Muscle layer of duodenum (tissue), 2 donors: ENCODE measurements at regions not wholly inside any gene's neighbourhood (a gene's known extent, or its start where the extent isn't known, plus 50 kb on each side); places are given as distances from the start of the nearest gene placed in this dataset.
"Not testable (repeated sequence)": the region's sequence is repeated elsewhere in the genome, so short reads cannot be mapped to it uniquely, and the experiment has no call there.

Experiments used
- H3K27ac ChIP-seq: one replicate; pipeline ENCODE4 v1.7.0; 2013; ENCODE audit warnings: mild to moderate bottlenecking, low read length
- H3K27me3 ChIP-seq: one replicate; pipeline ENCODE4 v1.7.0; 2013; ENCODE audit warnings: low read depth, mild to moderate bottlenecking, control low read depth, low read length
- H3K36me3 ChIP-seq, 2 donors: one replicate each; pipeline ENCODE4 v1.7.0; 2013; ENCODE audit warnings: low read length in 2 of 2, control low read depth in 1 of 2, mild to moderate bottlenecking in 1 of 2; ENCODE audit not compliant: insufficient read depth in 2 of 2, control insufficient read depth in 1 of 2
- H3K4me1 ChIP-seq, 2 donors: one replicate each; pipeline ENCODE4 v1.7.0; 2013; ENCODE audit warnings: low read length in 2 of 2, mild to moderate bottlenecking in 2 of 2, control low read depth in 1 of 2, moderate library complexity in 1 of 2; ENCODE audit not compliant: insufficient read depth in 2 of 2, control insufficient read depth in 1 of 2
- H3K4me3 ChIP-seq, 2 donors: one replicate each; pipeline ENCODE4 v1.7.0; 2013; ENCODE audit warnings: low read length in 2 of 2, low read depth in 1 of 2, mild to moderate bottlenecking in 1 of 2
- H3K9me3 ChIP-seq, 2 donors: one replicate each; pipeline ENCODE4 v1.7.0; 2013; ENCODE audit warnings: low read length in 2 of 2, control low read depth in 1 of 2, mild to moderate bottlenecking in 1 of 2; ENCODE audit not compliant: control insufficient read depth in 1 of 2
- donor health status: healthy.

- no peaks in the 10 kb centered on the region for H3K9me3 ChIP-seq
- H3K36me3 ChIP-seq, result no peaks in the 10 kb centered on the region
- no peaks in the 10 kb centered on the region for H3K27me3 ChIP-seq
- H3K4me3 ChIP-seq, result no peak overlapping the region
- H3K4me1 ChIP-seq, result no peaks in the 10 kb centered on the region
- H3K27ac ChIP-seq, result no peak overlapping the region
Measured at GRCh38 chr4:188714501-188714900, 575.3 kb downstream of the TRIML1 start.

GRCh38 chr4:188714907-188715306, 575.7 kb downstream of the TRIML1 start:
- Histone ChIP-seq H3K27me3 (no peaks in the 10 kb centered on the region), H3K27ac (no peak overlapping the region)

GRCh38 chr4:188717661-188718060, 578.4 kb downstream of the TRIML1 start:
- no peak overlapping the region for H3K27ac ChIP-seq
- no peaks in the 10 kb centered on the region for H3K9me3 ChIP-seq
- no peaks in the 10 kb centered on the region for H3K27me3 ChIP-seq

More at GRCh38 chr4:188714907-188715306, 575.7 kb downstream of the TRIML1 start:
- Histone ChIP-seq H3K4me3 (no peak overlapping the region), H3K4me1 (no peaks in the 10 kb centered on the region), H3K36me3 (no peaks in the 10 kb centered on the region), H3K9me3 (no peaks in the 10 kb centered on the region)

GRCh38 chr4:188719794-188720193, 580.6 kb downstream of the TRIML1 start:
- no peaks in the 10 kb centered on the region for H3K9me3 ChIP-seq
- H3K27me3 ChIP-seq, result no peaks in the 10 kb centered on the region
- H3K4me3 ChIP-seq, result no peak overlapping the region
- H3K27ac ChIP-seq, result no peak overlapping the region
- no peaks in the 10 kb centered on the region for H3K4me1 ChIP-seq
- no peaks in the 10 kb centered on the region for H3K36me3 ChIP-seq

More at GRCh38 chr4:188717661-188718060, 578.4 kb downstream of the TRIML1 start:
- H3K4me3 ChIP-seq, result no peak overlapping the region
- H3K4me1 ChIP-seq, result no peaks in the 10 kb centered on the region
- H3K36me3 ChIP-seq, result no peaks in the 10 kb centered on the region

- Histone ChIP-seq H3K4me3 (no peak overlapping the region), H3K27me3 (no peaks in the 10 kb centered on the region), H3K36me3 (no peaks in the 10 kb centered on the region), H3K27ac (no peak overlapping the region), H3K4me1 (no peaks in the 10 kb centered on the region), H3K9me3 (no peaks in the 10 kb centered on the region)
Measured at GRCh38 chr4:188722911-188723310, 583.7 kb downstream of the TRIML1 start.

GRCh38 chr4:188727746-188728145, 588.5 kb downstream of the TRIML1 start:
- no peaks in the 10 kb centered on the region for H3K9me3 ChIP-seq
- no peak overlapping the region for H3K27ac ChIP-seq
- H3K4me3 ChIP-seq, result no peak overlapping the region
- H3K4me1 ChIP-seq, result no peaks in the 10 kb centered on the region
- H3K36me3 ChIP-seq, result no peaks in the 10 kb centered on the region
- no peaks in the 10 kb centered on the region for H3K27me3 ChIP-seq

- no peak overlapping the region for H3K4me3 ChIP-seq
- H3K27me3 ChIP-seq, result no peaks in the 10 kb centered on the region
- H3K27ac ChIP-seq, result no peak overlapping the region
Measured at GRCh38 chr4:188728359-188728758, 589.1 kb downstream of the TRIML1 start.

GRCh38 chr4:188732131-188732530, 592.9 kb downstream of the TRIML1 start:
- Histone ChIP-seq H3K27me3 (no peaks in the 10 kb centered on the region), H3K9me3 (no peaks in the 10 kb centered on the region), H3K27ac (no peak overlapping the region), H3K4me3 (no peak overlapping the region), H3K4me1 (no peaks in the 10 kb centered on the region), H3K36me3 (no peaks in the 10 kb centered on the region)

More at GRCh38 chr4:188728359-188728758, 589.1 kb downstream of the TRIML1 start:
- Histone ChIP-seq H3K4me1 (no peaks in the 10 kb centered on the region), H3K36me3 (no peaks in the 10 kb centered on the region), H3K9me3 (no peaks in the 10 kb centered on the region)

GRCh38 chr4:188735082-188735481, 595.8 kb downstream of the TRIML1 start:
- no peaks in the 10 kb centered on the region for H3K9me3 ChIP-seq
- no peak overlapping the region for H3K4me3 ChIP-seq
- H3K27ac ChIP-seq, result no peak overlapping the region
- no peaks in the 10 kb centered on the region for H3K36me3 ChIP-seq
- H3K27me3 ChIP-seq, result no peaks in the 10 kb centered on the region
- no peaks in the 10 kb centered on the region for H3K4me1 ChIP-seq

- Histone ChIP-seq H3K4me1 (no peaks in the 10 kb centered on the region), H3K27ac (no peak overlapping the region), H3K36me3 (no peaks in the 10 kb centered on the region), H3K9me3 (no peaks in the 10 kb centered on the region), H3K27me3 (no peaks in the 10 kb centered on the region), H3K4me3 (no peak overlapping the region)
Measured at GRCh38 chr4:188737251-188738002, 598.2 kb downstream of the TRIML1 start.

GRCh38 chr4:188738290-188738689, 599.0 kb downstream of the TRIML1 start:
- H3K4me3 ChIP-seq, result peak overlapping the region in 1 of 2 donors; percentile 49
- H3K27ac ChIP-seq, H3K36me3 ChIP-seq, H3K4me1 ChIP-seq, H3K9me3 ChIP-seq, H3K27me3 ChIP-seq: not testable (repeated sequence)

GRCh38 chr4:188740172-188740571, 600.9 kb downstream of the TRIML1 start:
- H3K27me3 ChIP-seq, H3K27ac ChIP-seq, H3K36me3 ChIP-seq, H3K9me3 ChIP-seq, H3K4me3 ChIP-seq, H3K4me1 ChIP-seq: not testable (repeated sequence)
